ENCODE measurements at regions not wholly inside any gene's neighbourhood (a gene's known extent, or its start where the extent isn't known, plus 50 kb on each side); places are given as distances from the start of the nearest gene placed in this dataset.
"Not testable (repeated sequence)": the region's sequence is repeated elsewhere in the genome, so short reads cannot be mapped to it uniquely, and the experiment has no call there.

GRCh38 chr2:58764338-58765104 is 523.4 kb upstream of the FANCL start:
- H3K27me3 ChIP-seq (ENCODE audit: control insufficient read depth, insufficient read depth, low read length): no peaks in the 10 kb centered on the region
- H3K27ac ChIP-seq (ENCODE audit: low read depth, low read length): no peak overlapping the region
- no peak overlapping the region for H3K4me3 ChIP-seq (ENCODE audit: low read length)
- H3K36me3 ChIP-seq (ENCODE audit: control insufficient read depth, insufficient read depth, low read length): no peaks in the 10 kb centered on the region
- H3K4me1 ChIP-seq (ENCODE audit: control insufficient read depth, insufficient read depth, low read length): no peaks in the 10 kb centered on the region
- no peak overlapping the region for H3K9ac ChIP-seq (ENCODE audit: low read length)

DNA sequence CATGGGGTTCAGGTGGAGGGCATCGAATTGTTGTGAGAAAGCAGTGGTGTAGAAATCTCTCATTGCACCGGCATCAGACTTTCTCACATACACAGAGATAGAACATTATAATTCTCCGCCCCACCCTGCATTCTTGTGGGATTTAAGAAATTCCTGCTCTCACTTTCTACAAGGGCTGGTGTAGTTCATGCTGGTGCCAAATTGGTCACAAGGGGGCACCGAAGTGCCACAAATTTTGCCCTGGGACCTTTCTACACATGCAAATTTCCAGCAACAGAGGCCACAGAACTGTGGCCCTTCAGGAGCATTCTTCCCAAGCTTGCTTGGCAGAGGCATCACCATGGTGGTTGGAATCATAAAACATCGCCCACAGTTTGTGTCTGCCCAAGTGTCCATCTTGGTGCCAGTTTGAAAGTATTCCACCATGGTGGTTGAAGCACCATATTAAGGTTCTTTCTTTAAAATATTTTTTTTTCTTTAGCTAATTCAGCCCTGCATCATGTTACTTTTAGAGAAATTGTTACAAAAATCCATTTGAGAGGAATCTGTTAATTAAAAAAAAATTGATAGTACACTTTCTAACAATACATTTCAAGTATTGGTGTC is 521.2 kb upstream of the FANCL start:
- H3K27me3 ChIP-seq (ENCODE audit: control insufficient read depth, insufficient read depth, low read length): no peaks in the 10 kb centered on the region
- no peak overlapping the region for H3K27ac ChIP-seq (ENCODE audit: low read depth, low read length)
- no peaks in the 10 kb centered on the region for H3K36me3 ChIP-seq (ENCODE audit: control insufficient read depth, insufficient read depth, low read length)
- no peak overlapping the region for H3K4me3 ChIP-seq (ENCODE audit: low read length)
- H3K4me1 ChIP-seq (ENCODE audit: control insufficient read depth, insufficient read depth, low read length): no peaks in the 10 kb centered on the region
- no peak overlapping the region for H3K9ac ChIP-seq (ENCODE audit: low read length)

- H3K4me1 ChIP-seq (ENCODE audit: control insufficient read depth, insufficient read depth, low read length): no peaks in the 10 kb centered on the region
- H3K4me3 ChIP-seq (ENCODE audit: low read length): no peak overlapping the region
- no peak overlapping the region for H3K27ac ChIP-seq (ENCODE audit: low read depth, low read length)
- no peaks in the 10 kb centered on the region for H3K27me3 ChIP-seq (ENCODE audit: control insufficient read depth, insufficient read depth, low read length)
- no peaks in the 10 kb centered on the region for H3K36me3 ChIP-seq (ENCODE audit: control insufficient read depth, insufficient read depth, low read length)
- no peak overlapping the region for H3K9ac ChIP-seq (ENCODE audit: low read length)
Measured at GRCh38 chr2:58757971-58758370, 516.8 kb upstream of the FANCL start.

- H3K4me1 ChIP-seq (ENCODE audit: control insufficient read depth, insufficient read depth, low read length): no peaks in the 10 kb centered on the region
- H3K9ac ChIP-seq (ENCODE audit: low read length): no peak overlapping the region
- no peak overlapping the region for H3K4me3 ChIP-seq (ENCODE audit: low read length)
- no peaks in the 10 kb centered on the region for H3K36me3 ChIP-seq (ENCODE audit: control insufficient read depth, insufficient read depth, low read length)
- no peaks in the 10 kb centered on the region for H3K27me3 ChIP-seq (ENCODE audit: control insufficient read depth, insufficient read depth, low read length)
- no peak overlapping the region for H3K27ac ChIP-seq (ENCODE audit: low read depth, low read length)
Measured at GRCh38 chr2:58756336-58756735, 515.2 kb upstream of the FANCL start.

DNA sequence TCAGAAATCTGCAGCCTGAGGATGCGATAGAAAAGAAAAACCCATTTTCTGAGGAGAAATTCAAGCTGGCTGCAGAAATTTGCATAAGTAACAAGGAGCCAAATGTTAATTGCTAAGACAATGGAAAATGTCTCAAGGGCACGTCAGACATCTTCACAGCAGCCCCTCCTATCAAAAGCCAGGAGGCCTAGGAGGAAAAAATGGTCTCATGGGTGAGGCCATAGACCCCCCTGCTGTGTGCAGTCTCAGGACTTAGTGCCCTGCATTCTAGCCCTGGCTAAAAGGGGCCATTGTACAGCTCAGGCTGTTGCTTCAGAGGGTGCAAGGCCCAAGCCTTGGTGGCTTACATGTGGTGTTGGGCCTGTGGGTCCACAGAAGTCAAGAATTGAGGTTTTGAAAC is 511.4 kb upstream of the FANCL start:
- not testable (repeated sequence) for H3K36me3 ChIP-seq (ENCODE audit: control insufficient read depth, insufficient read depth, low read length); H3K4me1 ChIP-seq (ENCODE audit: control insufficient read depth, insufficient read depth, low read length); H3K27ac ChIP-seq (ENCODE audit: low read depth, low read length); H3K4me3 ChIP-seq (ENCODE audit: low read length); H3K27me3 ChIP-seq (ENCODE audit: control insufficient read depth, insufficient read depth, low read length); H3K9ac ChIP-seq (ENCODE audit: low read length)

DNA sequence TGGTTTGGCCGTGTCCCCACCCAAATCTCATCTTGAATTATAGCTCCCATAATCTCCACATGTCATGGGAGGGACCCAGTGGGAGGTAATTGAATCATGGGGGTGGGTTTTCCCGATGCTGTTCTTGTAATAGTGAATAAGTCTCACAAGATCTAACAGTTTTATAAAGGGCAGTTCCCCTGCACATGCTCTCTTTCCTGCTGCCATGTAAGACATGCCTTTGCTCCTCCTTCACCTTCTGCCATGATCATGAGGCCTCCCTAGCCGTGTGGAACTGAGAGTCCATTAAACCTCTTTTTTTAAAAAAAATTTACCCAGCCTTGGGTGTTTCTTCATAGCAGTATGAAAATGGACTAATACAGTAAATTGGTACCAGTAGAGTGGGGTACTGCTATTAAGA is 510.6 kb upstream of the FANCL start:
- H3K9ac ChIP-seq (ENCODE audit: low read length); H3K27ac ChIP-seq (ENCODE audit: low read depth, low read length); H3K27me3 ChIP-seq (ENCODE audit: control insufficient read depth, insufficient read depth, low read length); H3K4me3 ChIP-seq (ENCODE audit: low read length); H3K4me1 ChIP-seq (ENCODE audit: control insufficient read depth, insufficient read depth, low read length); H3K36me3 ChIP-seq (ENCODE audit: control insufficient read depth, insufficient read depth, low read length): not testable (repeated sequence)

- no peaks in the 10 kb centered on the region for H3K27me3 ChIP-seq (ENCODE audit: control insufficient read depth, insufficient read depth, low read length)
- no peaks in the 10 kb centered on the region for H3K36me3 ChIP-seq (ENCODE audit: control insufficient read depth, insufficient read depth, low read length)
- no peak overlapping the region for H3K27ac ChIP-seq (ENCODE audit: low read depth, low read length)
- H3K4me3 ChIP-seq (ENCODE audit: low read length): no peak overlapping the region
- H3K4me1 ChIP-seq (ENCODE audit: control insufficient read depth, insufficient read depth, low read length): no peaks in the 10 kb centered on the region
- no peak overlapping the region for H3K9ac ChIP-seq (ENCODE audit: low read length)
Measured at GRCh38 chr2:58749041-58749440, 507.9 kb upstream of the FANCL start.

DNA sequence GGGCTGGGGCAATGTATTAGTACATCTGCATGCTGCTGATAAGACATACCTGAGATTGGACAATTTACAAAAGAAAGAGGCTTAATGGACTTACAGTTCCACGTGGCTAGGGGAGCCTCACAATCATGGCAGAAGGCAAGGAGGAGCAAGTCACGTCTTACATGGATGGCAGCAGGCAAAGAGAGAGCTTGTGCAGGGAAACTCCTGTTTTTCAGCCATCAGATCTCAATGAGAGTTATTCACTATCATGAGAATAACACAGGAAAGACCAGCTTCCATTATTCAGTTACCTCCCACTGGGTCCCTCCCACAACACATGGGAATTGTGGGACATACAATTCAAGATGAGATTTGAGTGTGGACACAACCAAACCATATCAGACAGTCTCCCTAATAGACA is 504.2 kb upstream of the FANCL start:
- not testable (repeated sequence) for H3K27me3 ChIP-seq (ENCODE audit: control insufficient read depth, insufficient read depth, low read length); H3K9ac ChIP-seq (ENCODE audit: low read length); H3K4me1 ChIP-seq (ENCODE audit: control insufficient read depth, insufficient read depth, low read length); H3K4me3 ChIP-seq (ENCODE audit: low read length); H3K36me3 ChIP-seq (ENCODE audit: control insufficient read depth, insufficient read depth, low read length); H3K27ac ChIP-seq (ENCODE audit: low read depth, low read length)

GRCh38 chr2:58740426-58740825 is 499.3 kb upstream of the FANCL start:
- Histone ChIP-seq H3K36me3 (ENCODE audit: control insufficient read depth, insufficient read depth, low read length) (no peaks in the 10 kb centered on the region), H3K27me3 (ENCODE audit: control insufficient read depth, insufficient read depth, low read length) (no peaks in the 10 kb centered on the region), H3K4me1 (ENCODE audit: control insufficient read depth, insufficient read depth, low read length) (no peaks in the 10 kb centered on the region), H3K4me3 (ENCODE audit: low read length) (no peak overlapping the region), H3K9ac (ENCODE audit: low read length) (no peak overlapping the region), H3K27ac (ENCODE audit: low read depth, low read length) (no peak overlapping the region)

GRCh38 chr2:58739033-58739432 is 497.9 kb upstream of the FANCL start:
- H3K4me1 ChIP-seq (ENCODE audit: control insufficient read depth, insufficient read depth, low read length): no peaks in the 10 kb centered on the region
- no peak overlapping the region for H3K27ac ChIP-seq (ENCODE audit: low read depth, low read length)
- H3K4me3 ChIP-seq (ENCODE audit: low read length): no peak overlapping the region
- no peak overlapping the region for H3K9ac ChIP-seq (ENCODE audit: low read length)
- H3K36me3 ChIP-seq (ENCODE audit: control insufficient read depth, insufficient read depth, low read length): no peaks in the 10 kb centered on the region
- no peaks in the 10 kb centered on the region for H3K27me3 ChIP-seq (ENCODE audit: control insufficient read depth, insufficient read depth, low read length)

GRCh38 chr2:58734365-58734764 is 493.2 kb upstream of the FANCL start:
- Histone ChIP-seq H3K4me1 (ENCODE audit: control insufficient read depth, insufficient read depth, low read length) (no peaks in the 10 kb centered on the region), H3K27me3 (ENCODE audit: control insufficient read depth, insufficient read depth, low read length) (no peaks in the 10 kb centered on the region), H3K4me3 (ENCODE audit: low read length) (no peak overlapping the region), H3K36me3 (ENCODE audit: control insufficient read depth, insufficient read depth, low read length) (no peaks in the 10 kb centered on the region), H3K9ac (ENCODE audit: low read length) (no peak overlapping the region), H3K27ac (ENCODE audit: low read depth, low read length) (no peak overlapping the region)

- no peaks in the 10 kb centered on the region for H3K27me3 ChIP-seq (ENCODE audit: control insufficient read depth, insufficient read depth, low read length)
- no peak overlapping the region for H3K4me3 ChIP-seq (ENCODE audit: low read length)
- no peak overlapping the region for H3K9ac ChIP-seq (ENCODE audit: low read length)
- H3K27ac ChIP-seq (ENCODE audit: low read depth, low read length): no peak overlapping the region
- no peaks in the 10 kb centered on the region for H3K4me1 ChIP-seq (ENCODE audit: control insufficient read depth, insufficient read depth, low read length)
- H3K36me3 ChIP-seq (ENCODE audit: control insufficient read depth, insufficient read depth, low read length): no peaks in the 10 kb centered on the region
Measured at GRCh38 chr2:58732999-58733398, 491.9 kb upstream of the FANCL start.

DNA sequence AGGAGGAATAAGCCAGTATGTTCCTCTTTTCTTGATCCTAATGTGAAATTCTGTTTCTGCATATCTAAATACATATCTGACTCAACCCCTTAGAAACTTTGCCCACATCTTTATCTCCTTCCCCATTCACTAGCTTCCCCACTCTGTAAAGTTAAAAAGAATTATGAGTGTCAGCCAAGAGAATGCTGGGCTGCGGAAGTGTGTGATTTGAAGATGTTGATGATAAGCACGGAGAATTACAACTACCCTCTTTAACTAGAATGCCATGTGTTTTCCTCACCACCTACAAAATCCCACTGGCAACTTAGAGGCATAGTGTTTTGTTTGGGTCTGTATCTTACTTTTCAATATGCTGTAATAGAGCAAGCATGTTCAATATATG is 490.4 kb upstream of the FANCL start:
- Histone ChIP-seq H3K9ac (ENCODE audit: low read length) (no peak overlapping the region), H3K27ac (ENCODE audit: low read depth, low read length) (no peak overlapping the region), H3K4me3 (ENCODE audit: low read length) (no peak overlapping the region), H3K4me1 (ENCODE audit: control insufficient read depth, insufficient read depth, low read length) (no peaks in the 10 kb centered on the region), H3K27me3 (ENCODE audit: control insufficient read depth, insufficient read depth, low read length) (no peaks in the 10 kb centered on the region), H3K36me3 (ENCODE audit: control insufficient read depth, insufficient read depth, low read length) (no peaks in the 10 kb centered on the region)

Data from rectal smooth muscle tissue (tissue), 1 donor.